GM12878 (cell line): ENCODE measurements at regions not wholly inside any gene's neighbourhood (a gene's known extent, or its start where the extent isn't known, plus 50 kb on each side); places are given as distances from the start of the nearest gene placed in this dataset.
"Not testable (repeated sequence)": the region's sequence is repeated elsewhere in the genome, so short reads cannot be mapped to it uniquely, and the experiment has no call there.

ENCODE experiments used
- ATAC-seq: fragments of 200-7000 bp; cut with Tn5 transposase; 3 replicates; pipeline ENCODE4 v1.9.1; 2020; ENCODE audit warnings: mild to moderate bottlenecking, moderate library complexity
- BruUV-seq: library from RNA; stranded (reverse); fragments of 400-500 nt; replicated peaks from 2 replicates; lab custom pipeline; 2021; lab: Mats Ljungman, UMichigan
- CTCF ChIA-PET: fragments of 300-600 bp; sonication (Branson Sonifier 250); formaldehyde crosslinking; extraction: SDS; loops from one replicate; lab custom pipeline; 2021; ENCODE audit warnings: inconsistent platforms; lab: Yijun Ruan, JAX
- POLR2A ChIA-PET: fragments of 350-600 bp; formaldehyde crosslinking; extraction: SDS; loops from one replicate; lab custom pipeline; 2021; ENCODE audit warnings: inconsistent platforms; lab: Charles Lee
- RAD21 ChIA-PET: fragments of 300-600 bp; sonication (Branson Sonifier 250); formaldehyde crosslinking; loops from one replicate; lab custom pipeline; 2023; ENCODE audit warnings: antibody characterized with exemption; ENCODE audit not compliant: unreplicated experiment; lab: Charles Lee
- SMC1A ChIA-PET: fragments of 300-600 bp; sonication (Branson Sonifier 250); formaldehyde crosslinking; loops from one replicate; lab custom pipeline; 2023; ENCODE audit not compliant: unreplicated experiment, uncharacterized antibody; lab: Charles Lee
- DNase-seq: peaks from one replicate; pipeline ENCODE4 v3.0.0-alpha.2; 2011; ENCODE audit warnings: low read depth, low spot score
- FAIRE-seq: peaks from 3 replicates; lab custom pipeline; 2011; peaks lifted over from hg19 to GRCh38; lab: Jason Lieb, UNC
- H2AFZ ChIP-seq: 2 replicates; pipeline ENCODE4 v1.6.0; 2011; ENCODE audit warnings: low read depth, low read length, control low read depth; ENCODE audit not compliant: control insufficient read depth
- H3K27ac ChIP-seq: 2 replicates; pipeline ENCODE4 v1.5.1; 2011; ENCODE audit warnings: control low read depth; ENCODE audit not compliant: control insufficient read depth, insufficient read depth
- H3K27me3 ChIP-seq, 2 experiments: replicated peaks in 1 of 2; 2 replicates each; pipeline versions ENCODE4 v1.6.0 to v1.6.1; 2011; ENCODE audit warnings: low read length in 1 of 2; ENCODE audit not compliant: control insufficient read depth in 2 of 2, insufficient read depth in 2 of 2
- H3K36me3 ChIP-seq, 2 experiments: 2 replicates each; pipeline ENCODE4 v1.5.1; 2011; ENCODE audit warnings: low read length in 1 of 2; ENCODE audit not compliant: control insufficient read depth in 2 of 2, insufficient read depth in 2 of 2
- H3K4me1 ChIP-seq: 2 replicates; pipeline ENCODE4 v1.6.1; 2011; ENCODE audit warnings: mild to moderate bottlenecking, low read length, moderate library complexity, mixed read lengths; ENCODE audit not compliant: control insufficient read depth, insufficient read depth
- H3K4me2 ChIP-seq: 2 replicates; pipeline ENCODE4 v1.6.0; 2011; ENCODE audit warnings: control low read depth; ENCODE audit not compliant: control insufficient read depth, insufficient read depth
- H3K4me3 ChIP-seq: fragments of 200-600 bp; sonication (generic); 2 replicates; pipeline ENCODE4 v1.5.1; 2016
- H3K79me2 ChIP-seq: 2 replicates; pipeline ENCODE4 v1.6.0; 2011; ENCODE audit warnings: low read length; ENCODE audit not compliant: control insufficient read depth, insufficient read depth
- H3K9ac ChIP-seq: 2 replicates; pipeline ENCODE4 v1.8.0; 2011; ENCODE audit warnings: low read length, control low read depth, mixed read lengths; ENCODE audit not compliant: control insufficient read depth, insufficient read depth
- H3K9me3 ChIP-seq: replicated peaks from 3 replicates; pipeline ENCODE4 v1.5.1; 2011; ENCODE audit warnings: mild to moderate bottlenecking, low read length; ENCODE audit not compliant: control insufficient read depth, insufficient read depth
- H4K20me1 ChIP-seq: 2 replicates; pipeline ENCODE4 v1.6.0; 2011; ENCODE audit not compliant: control insufficient read depth, insufficient read depth
- MEF2B ChIP-seq: fragments of 450-650 bp; IDR thresholded peaks from 2 replicates; pipeline ENCODE4 v1.6.1; 2018; ENCODE audit warnings: mild to moderate bottlenecking, moderate library complexity; ENCODE audit not compliant: partially characterized antibody, poor library complexity, severe bottlenecking
- NR2C1 ChIP-seq: fragments of 450-650 bp; IDR thresholded peaks from 2 replicates; pipeline ENCODE4 v1.6.1; 2017; ENCODE audit warnings: antibody characterized with exemption, mild to moderate bottlenecking, moderate library complexity
- ZNF687 ChIP-seq: fragments of 450-650 bp; IDR thresholded peaks from 2 replicates; pipeline ENCODE4 v1.6.1; 2017; ENCODE audit warnings: mild to moderate bottlenecking, moderate library complexity
- WGBS: methylation state at CpG from one replicate; pipeline ENCODE4 v1.1.6; 2016; ENCODE audit warnings: low lambda C conversion rate; ENCODE audit not compliant: insufficient replicate concordance, insufficient coverage; ENCODE audit errors: missing lambda C conversion rate; 5-methylcytosine and 5-hydroxymethylcytosine counted together
- in situ Hi-C: fragments of 300-500 bp; cut with MboI; formaldehyde crosslinking; loops from 9 replicates; pipeline ENCODE4 v1.14.3; 2018; ENCODE audit warnings: mixed read lengths
- intact Hi-C: fragments of 100-400 bp; cut with micrococcal nuclease; formaldehyde crosslinking; loops from one replicate; pipeline ENCODE4 v1.14.2; 2022; ENCODE audit not compliant: unreplicated experiment

DNA sequence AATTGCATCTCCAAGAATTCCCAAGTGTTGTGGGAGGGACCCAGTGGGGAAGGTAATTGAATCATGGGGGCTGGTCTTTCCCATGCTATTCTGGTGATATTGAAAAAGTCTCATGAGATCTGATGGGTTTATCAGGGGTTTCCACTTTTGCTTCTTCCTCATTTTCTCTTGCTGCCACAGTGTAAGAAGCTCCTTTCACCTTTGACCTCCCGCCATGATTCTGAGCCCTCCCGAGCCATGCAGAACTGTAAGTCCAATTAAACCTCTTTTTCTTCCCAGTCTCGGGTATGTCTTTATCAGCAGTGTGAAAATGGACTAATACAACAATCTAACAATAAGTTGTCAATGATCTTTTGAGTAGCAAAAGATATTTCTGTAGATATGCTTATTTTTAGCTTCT lies 338.1 kb upstream of the GALNTL6 start:
- H3K27ac ChIP-seq, H2AFZ ChIP-seq, H3K4me3 ChIP-seq, H3K4me2 ChIP-seq, ATAC-seq, RAD21 ChIA-PET, BruUV-seq, H3K9me3 ChIP-seq, H3K36me3 ChIP-seq, intact Hi-C loops: not testable (repeated sequence)
- peak; percentile 18 for TF ChIP-seq MEF2B
- peak; percentile 60 for TF ChIP-seq NR2C1
- TF ChIP-seq ZNF687 = peak; percentile 55; the same call in 1 of the 2 replicates
- TF ChIP-seq, all 136 proteins: peak for 3; not testable (repeated sequence) for 133
- CTCF ChIA-PET, H3K79me2 ChIP-seq, H3K27me3 ChIP-seq, DNase-seq, FAIRE-seq, in situ Hi-C loops, H3K4me1 ChIP-seq, POLR2A ChIA-PET, H4K20me1 ChIP-seq, H3K9ac ChIP-seq, SMC1A ChIA-PET: not testable (repeated sequence)
- WGBS = 10% methylated on average over 3 of the region's 3 CpGs
